Choroid plexus epithelial cell (primary cell): ENCODE measurements at regions not wholly inside any gene's neighbourhood (a gene's known extent, or its start where the extent isn't known, plus 50 kb on each side); places are given as distances from the start of the nearest gene placed in this dataset.
A peak's percentile ranks its signal among the peaks of the same experiment; 100 is the strongest.
"Not testable (repeated sequence)": the region's sequence is repeated elsewhere in the genome, so short reads cannot be mapped to it uniquely, and the experiment has no call there.

ENCODE experiments used
- DNase-seq: peaks from one replicate; pipeline ENCODE4 v3.0.0-alpha.2; 2010; ENCODE audit warnings: low read depth
- H3K4me3 ChIP-seq: 2 replicates; pipeline ENCODE4 v1.5.1; 2011; ENCODE audit warnings: low read depth, mild to moderate bottlenecking, control low read depth, low read length, moderate library complexity
- CTCF ChIP-seq: conservative IDR thresholded peaks from 2 replicates; pipeline ENCODE4 v1.5.1; 2011; ENCODE audit warnings: low read depth, mild to moderate bottlenecking, control low read depth, inconsistent platforms, low read length, moderate library complexity

GRCh38 chr4:186789651-186790050, 66.0 kb upstream of the FAT1 start:
- no peak for DNase-seq
- TF ChIP-seq CTCF, result no peak
- no peak overlapping the region for H3K4me3 ChIP-seq

GRCh38 chr4:186790630-186791029, 67.0 kb upstream of the FAT1 start:
- H3K4me3 ChIP-seq, result no peak overlapping the region
- TF ChIP-seq CTCF, result no peak
- DNase-seq, result no peak

- no peak for TF ChIP-seq CTCF
- DNase-seq, result peak; percentile 95
- H3K4me3 ChIP-seq, result no peak overlapping the region
Observed at GRCh38 chr4:186792728-186793366, 69.2 kb upstream of the FAT1 start.

GRCh38 chr4:186798951-186799659, 75.4 kb upstream of the FAT1 start:
- no peak overlapping the region for H3K4me3 ChIP-seq
- TF ChIP-seq CTCF, result no peak
- peak; percentile 43 for DNase-seq

- no peak overlapping the region for H3K4me3 ChIP-seq
- no peak for DNase-seq
- no peak for TF ChIP-seq CTCF
Observed at GRCh38 chr4:186805020-186805820, 81.6 kb upstream of the FAT1 start.

DNA sequence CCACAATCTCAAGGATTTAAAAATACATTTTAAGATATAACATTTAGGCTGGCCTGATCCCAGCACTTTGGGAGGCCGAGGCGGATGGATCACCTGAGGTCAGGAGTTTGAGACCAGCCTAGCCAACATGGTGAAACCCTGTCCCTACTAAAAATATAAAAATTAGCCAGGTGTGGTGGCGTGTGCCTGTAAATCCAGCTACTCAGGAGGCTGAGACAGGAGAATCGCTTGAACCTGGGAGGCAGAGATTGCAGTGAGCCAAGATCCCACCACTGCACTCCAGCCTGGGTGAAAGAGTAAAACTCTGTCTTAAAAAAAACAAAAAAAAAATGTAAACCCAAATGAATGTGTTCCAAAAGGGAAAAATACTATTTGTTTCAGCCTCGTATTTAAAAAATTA, 82.3 kb upstream of the FAT1 start:
- H3K4me3 ChIP-seq, DNase-seq: not testable (repeated sequence)

- no peak for TF ChIP-seq CTCF
- H3K4me3 ChIP-seq, result no peak overlapping the region
Observed at GRCh38 chr4:186806679-186807421, 83.2 kb upstream of the FAT1 start.

More at GRCh38 chr4:186806679-186807421, 83.2 kb upstream of the FAT1 start:
- DNase-seq, result no peak
